H1 (cell line): ENCODE measurements at regions not wholly inside any gene's neighbourhood (a gene's known extent, or its start where the extent isn't known, plus 50 kb on each side); places are given as distances from the start of the nearest gene placed in this dataset.
A peak's percentile ranks its signal among the peaks of the same experiment; 100 is the strongest.

Experiments
- CBX8 ChIP-seq: fragments of 300-800, 300-1000 bp; sonication (generic); IDR thresholded peaks from 2 replicates; pipeline ENCODE4 v1.7.1; 2016; ENCODE audit warnings: low read depth, low read length, borderline replicate concordance
- HDAC2 ChIP-seq, 2 experiments: fragments of 300-600 bp in 1 of 2; sonication (generic) in 1 of 2; IDR thresholded peaks; 2 replicates each; pipeline ENCODE4 v1.6.1; 2011 to 2012; ENCODE audit warnings: low read depth in 2 of 2, low read length in 2 of 2, mild to moderate bottlenecking in 2 of 2, moderate library complexity in 2 of 2, borderline replicate concordance in 1 of 2, inconsistent platforms in 1 of 2
- MAX ChIP-seq: IDR thresholded peaks from 2 replicates; pipeline ENCODE4 v1.6.1; 2012; ENCODE audit warnings: inconsistent platforms
- NANOG ChIP-seq: IDR thresholded peaks from 2 replicates; pipeline ENCODE4 v1.6.1; 2011; ENCODE audit warnings: low read length, low read depth, mild to moderate bottlenecking, inconsistent platforms; ENCODE audit not compliant: insufficient read depth, poor library complexity, severe bottlenecking
- RAD21 ChIP-seq, 2 experiments: IDR thresholded peaks in 1 of 2; conservative IDR thresholded peaks in 1 of 2; 2 replicates each; pipeline ENCODE4 v1.6.1; 2011; ENCODE audit warnings: low read depth in 2 of 2, low read length in 2 of 2, improper control_type of control experiment in 1 of 2, inconsistent platforms in 1 of 2, mild to moderate bottlenecking in 1 of 2, moderate library complexity in 1 of 2
- SP1 ChIP-seq: IDR thresholded peaks from 2 replicates; pipeline ENCODE4 v1.6.1; 2011; ENCODE audit warnings: low read depth, low read length
- TF ChIP-seq, protein P1 (sequence below): IDR thresholded peaks from 2 replicates; pipeline ENCODE4 v1.6.1; 2012; ENCODE audit warnings: inconsistent platforms

DNA sequence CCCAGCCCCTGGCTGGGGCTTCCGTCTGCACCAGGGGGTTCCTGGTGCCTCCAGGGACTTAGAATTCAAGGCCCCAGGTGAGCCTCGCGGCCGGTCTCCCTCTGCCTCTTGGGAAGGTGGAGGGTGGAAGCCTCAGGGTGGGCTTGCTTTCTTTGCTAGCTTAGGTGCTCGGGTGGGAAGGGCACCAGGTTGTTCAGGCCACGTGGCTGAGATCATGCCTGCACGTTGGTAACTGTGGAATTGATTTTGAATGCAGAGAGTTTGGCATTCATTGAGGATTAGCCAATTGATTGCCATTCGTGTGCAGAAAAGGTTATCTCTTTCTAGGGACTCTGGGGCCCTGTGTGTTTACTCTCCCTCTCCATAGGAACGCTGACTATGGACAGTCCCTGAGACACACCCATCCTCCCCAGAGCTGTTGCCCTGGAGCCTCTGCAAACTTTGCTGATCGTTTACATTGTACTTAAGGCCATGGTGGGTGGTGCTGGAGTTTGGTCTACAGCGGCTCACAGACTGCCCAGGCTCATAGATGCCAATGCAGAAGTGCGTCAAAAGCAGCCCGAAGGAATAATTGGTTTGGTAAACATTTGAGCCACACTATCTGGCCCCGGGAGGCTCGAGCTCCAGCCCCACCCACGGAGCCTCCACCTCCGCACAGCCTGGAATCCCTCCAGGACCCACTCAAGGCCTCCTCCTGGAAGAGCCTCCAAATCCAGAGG is 1457.7 kb downstream of the BRD1 start (continued):
- peak; percentile 39 to 57; a peak in 1 of 4 replicates for TF ChIP-seq HDAC2 (IDR thresholded peaks at IDR 0.05; ENCODE audit: borderline replicate concordance in 1 of 2, low read depth in 2 of 2, low read length in 2 of 2)
- TF ChIP-seq, protein P1, sequence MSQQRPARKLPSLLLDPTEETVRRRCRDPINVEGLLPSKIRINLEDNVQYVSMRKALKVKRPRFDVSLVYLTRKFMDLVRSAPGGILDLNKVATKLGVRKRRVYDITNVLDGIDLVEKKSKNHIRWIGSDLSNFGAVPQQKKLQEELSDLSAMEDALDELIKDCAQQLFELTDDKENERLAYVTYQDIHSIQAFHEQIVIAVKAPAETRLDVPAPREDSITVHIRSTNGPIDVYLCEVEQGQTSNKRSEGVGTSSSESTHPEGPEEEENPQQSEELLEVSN, result peak; percentile 94
- TF ChIP-seq CBX8, result no peak
- TF ChIP-seq MAX, result peak; percentile 99
- TF ChIP-seq RAD21 (IDR thresholded peaks at IDR 0.05 in 1 of 2, conservative IDR thresholded peaks at IDR 0.05 in 1 of 2; ENCODE audit: low read depth in 2 of 2, low read length in 2 of 2), result peak in 1 of 2 experiments; percentile 4; a peak in 1 of 4 replicates
- TF ChIP-seq NANOG, result peak; percentile 62
- TF ChIP-seq SP1, result peak; percentile 70; the same call in 1 of the 2 replicates
